ENCODE measurements at regions not wholly inside any gene's neighbourhood (a gene's known extent, or its start where the extent isn't known, plus 50 kb on each side); places are given as distances from the start of the nearest gene placed in this dataset.

DNA sequence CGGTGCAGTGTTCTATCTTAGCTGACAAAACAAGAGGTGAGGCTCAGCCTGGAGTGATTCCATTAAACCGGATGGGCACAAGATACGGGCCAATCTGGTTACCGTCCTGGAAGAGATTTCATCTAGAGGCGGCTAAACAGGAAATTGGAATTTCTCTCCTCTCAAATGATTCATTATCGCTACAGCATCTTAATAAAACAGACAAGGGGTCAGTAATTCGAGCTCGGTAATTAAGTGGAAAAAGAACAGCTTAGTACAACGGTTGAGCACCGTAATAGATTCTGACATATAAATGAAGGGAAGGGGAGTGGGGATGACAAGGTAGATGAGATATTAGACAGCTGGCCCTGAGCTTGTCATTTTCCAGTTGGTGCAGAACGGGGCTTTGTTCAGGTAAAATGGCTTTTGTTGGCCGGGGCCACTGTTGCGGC, 137.2 kb downstream of the EDN3 start:
- no peaks in the 10 kb centered on the region for H3K4me1 ChIP-seq (ENCODE audit: control insufficient read depth in 1 of 2, insufficient read depth in 2 of 2, low read length in 2 of 2)
- no peaks in the 10 kb centered on the region for H3K36me3 ChIP-seq (ENCODE audit: control insufficient read depth in 1 of 2, insufficient read depth in 2 of 2, low read length in 2 of 2)
- H3K27me3 ChIP-seq (ENCODE audit: low read depth, low read length) = peaks cover 4% of the 10 kb centered on the region
- no peaks in the 10 kb centered on the region for H3K9me3 ChIP-seq (ENCODE audit: control insufficient read depth in 1 of 2, low read length in 2 of 2)
- H3K4me3 ChIP-seq (ENCODE audit: low read depth in 1 of 2, low read length in 2 of 2) = no peak overlapping the region
- H3K27ac ChIP-seq (ENCODE audit: low read length) = no peak overlapping the region

DNA sequence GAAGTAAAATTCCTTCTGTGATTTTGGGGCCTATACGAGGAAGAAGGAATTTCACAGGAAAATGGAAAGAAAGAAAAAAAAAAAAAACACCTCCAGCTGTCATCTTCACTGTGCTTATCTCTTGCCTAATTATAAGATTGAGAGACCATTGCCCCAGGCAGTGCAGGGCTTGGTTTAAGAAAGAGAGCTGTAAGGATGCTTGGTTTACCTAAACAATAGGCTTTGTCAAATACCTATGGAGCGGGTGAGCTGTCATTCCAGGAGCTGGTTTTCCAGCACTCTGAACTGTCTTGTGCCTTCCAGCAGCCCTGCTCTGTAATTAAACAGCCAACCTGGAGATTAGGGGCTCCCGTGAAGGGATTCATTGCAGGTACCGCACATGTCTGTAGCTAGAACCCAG, 137.8 kb downstream of the EDN3 start:
- no peak overlapping the region for H3K4me3 ChIP-seq (ENCODE audit: low read depth in 1 of 2, low read length in 2 of 2)
- H3K27me3 ChIP-seq (ENCODE audit: low read depth, low read length) = peaks cover 7% of the 10 kb centered on the region
- no peak overlapping the region for H3K27ac ChIP-seq (ENCODE audit: low read length)
- no peaks in the 10 kb centered on the region for H3K9me3 ChIP-seq (ENCODE audit: control insufficient read depth in 1 of 2, low read length in 2 of 2)
- no peaks in the 10 kb centered on the region for H3K36me3 ChIP-seq (ENCODE audit: control insufficient read depth in 1 of 2, insufficient read depth in 2 of 2, low read length in 2 of 2)
- no peaks in the 10 kb centered on the region for H3K4me1 ChIP-seq (ENCODE audit: control insufficient read depth in 1 of 2, insufficient read depth in 2 of 2, low read length in 2 of 2)

DNA sequence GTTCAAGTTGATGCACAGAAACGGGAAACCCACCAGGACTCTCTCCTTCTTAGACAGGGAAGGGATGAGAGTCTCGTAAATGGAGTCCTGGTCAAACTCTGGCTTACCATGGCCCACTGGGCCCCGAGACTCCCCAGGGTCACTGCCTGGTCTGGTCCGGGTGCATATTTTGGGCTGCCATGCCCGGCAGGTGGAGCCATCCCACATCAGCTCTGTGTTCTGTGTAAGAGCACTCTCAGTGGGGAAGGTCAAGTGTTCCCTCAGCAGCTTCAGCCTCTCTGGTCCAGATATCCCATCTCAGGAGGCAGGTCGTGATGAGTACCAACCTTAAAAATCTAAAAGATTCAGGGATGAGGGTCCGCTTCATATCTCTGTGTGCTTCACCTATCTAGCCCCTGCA, 138.8 kb downstream of the EDN3 start:
- Histone ChIP-seq H3K27ac (ENCODE audit: low read length) (no peak overlapping the region), H3K36me3 (ENCODE audit: control insufficient read depth in 1 of 2, insufficient read depth in 2 of 2, low read length in 2 of 2) (no peaks in the 10 kb centered on the region), H3K4me1 (ENCODE audit: control insufficient read depth in 1 of 2, insufficient read depth in 2 of 2, low read length in 2 of 2) (no peaks in the 10 kb centered on the region), H3K27me3 (ENCODE audit: low read depth, low read length) (peaks cover 7% of the 10 kb centered on the region), H3K9me3 (ENCODE audit: control insufficient read depth in 1 of 2, low read length in 2 of 2) (no peaks in the 10 kb centered on the region), H3K4me3 (ENCODE audit: low read depth in 1 of 2, low read length in 2 of 2) (no peak overlapping the region)

DNA sequence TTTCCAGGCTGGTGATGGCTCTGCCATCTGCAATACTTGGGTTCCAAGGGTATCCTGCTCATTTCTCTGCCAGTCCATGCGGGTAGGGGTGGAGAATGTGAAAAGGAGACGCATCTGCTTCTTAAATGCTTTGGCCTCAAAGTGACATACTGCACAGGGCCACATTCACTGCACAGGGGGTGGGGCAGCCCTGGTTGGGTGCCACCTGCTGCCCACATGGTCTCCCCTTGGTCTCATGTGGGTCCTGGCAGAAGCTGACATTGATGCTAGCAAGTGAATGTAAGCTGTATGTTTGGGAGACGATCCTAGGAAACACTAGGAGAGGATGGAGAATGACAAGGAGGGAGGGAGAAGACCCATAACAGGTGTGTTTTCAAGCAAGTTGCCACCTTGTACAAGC, 140.9 kb downstream of the EDN3 start:
- no peaks in the 10 kb centered on the region for H3K36me3 ChIP-seq (ENCODE audit: control insufficient read depth in 1 of 2, insufficient read depth in 2 of 2, low read length in 2 of 2)
- H3K27ac ChIP-seq (ENCODE audit: low read length) = no peak overlapping the region
- no peaks in the 10 kb centered on the region for H3K9me3 ChIP-seq (ENCODE audit: control insufficient read depth in 1 of 2, low read length in 2 of 2)
- peaks cover 11% of the 10 kb centered on the region for H3K27me3 ChIP-seq (ENCODE audit: low read depth, low read length)
- H3K4me1 ChIP-seq (ENCODE audit: control insufficient read depth in 1 of 2, insufficient read depth in 2 of 2, low read length in 2 of 2) = no peaks in the 10 kb centered on the region
- H3K4me3 ChIP-seq (ENCODE audit: low read depth in 1 of 2, low read length in 2 of 2) = no peak overlapping the region

DNA sequence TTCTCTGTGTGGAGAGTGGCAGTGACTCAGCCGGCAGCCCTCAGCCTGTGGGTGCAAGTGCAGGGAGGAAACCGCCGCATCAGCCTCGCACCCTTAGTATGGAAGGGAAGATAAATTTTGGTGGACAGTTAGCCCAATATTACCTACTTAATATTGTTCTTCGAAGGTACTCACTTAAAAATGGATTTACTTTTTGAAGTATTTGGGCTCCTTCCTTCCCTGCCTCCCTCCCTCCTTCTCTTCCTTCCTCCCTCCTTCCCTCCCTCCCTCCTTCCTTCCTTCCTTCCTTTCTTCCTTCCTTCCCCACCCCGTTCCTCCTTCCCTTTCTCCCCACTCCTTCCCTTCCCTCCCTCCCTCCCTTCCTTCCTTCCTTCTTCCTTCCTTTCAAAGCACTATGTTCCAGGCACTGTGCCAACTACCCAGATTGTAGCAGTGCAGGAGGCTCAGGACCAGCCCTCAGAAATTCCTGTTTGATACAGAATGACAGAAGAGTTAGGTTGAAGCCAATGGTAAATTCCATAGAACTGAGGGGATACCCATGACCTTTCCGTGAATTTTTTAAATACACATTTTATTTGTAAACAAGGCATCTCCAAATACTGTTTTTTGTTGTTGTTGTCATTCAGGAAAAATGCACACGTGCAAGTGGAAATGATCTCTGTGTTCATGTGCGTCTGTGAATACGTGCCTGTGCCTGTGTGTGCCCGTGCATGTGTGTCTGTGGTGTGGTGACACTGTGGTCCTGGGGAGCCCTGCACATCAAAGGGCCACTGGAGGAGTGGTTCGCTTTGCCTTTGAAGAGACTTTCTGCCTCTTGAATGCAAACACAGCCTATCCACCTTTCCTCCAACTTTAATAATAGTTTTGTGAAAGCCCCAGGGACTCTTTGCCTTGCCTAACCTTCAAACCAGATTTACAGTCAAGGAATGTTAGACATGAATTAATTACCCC, 141.7 kb downstream of the EDN3 start:
- peaks cover 11% of the 10 kb centered on the region for H3K27me3 ChIP-seq (ENCODE audit: low read depth, low read length)
- no peaks in the 10 kb centered on the region for H3K36me3 ChIP-seq (ENCODE audit: control insufficient read depth in 1 of 2, insufficient read depth in 2 of 2, low read length in 2 of 2)
- H3K9me3 ChIP-seq (ENCODE audit: control insufficient read depth in 1 of 2, low read length in 2 of 2) = no peaks in the 10 kb centered on the region
- H3K4me3 ChIP-seq (ENCODE audit: low read depth in 1 of 2, low read length in 2 of 2) = no peak overlapping the region
- no peak overlapping the region for H3K27ac ChIP-seq (ENCODE audit: low read length)
- H3K4me1 ChIP-seq (ENCODE audit: control insufficient read depth in 1 of 2, insufficient read depth in 2 of 2, low read length in 2 of 2) = no peaks in the 10 kb centered on the region

DNA sequence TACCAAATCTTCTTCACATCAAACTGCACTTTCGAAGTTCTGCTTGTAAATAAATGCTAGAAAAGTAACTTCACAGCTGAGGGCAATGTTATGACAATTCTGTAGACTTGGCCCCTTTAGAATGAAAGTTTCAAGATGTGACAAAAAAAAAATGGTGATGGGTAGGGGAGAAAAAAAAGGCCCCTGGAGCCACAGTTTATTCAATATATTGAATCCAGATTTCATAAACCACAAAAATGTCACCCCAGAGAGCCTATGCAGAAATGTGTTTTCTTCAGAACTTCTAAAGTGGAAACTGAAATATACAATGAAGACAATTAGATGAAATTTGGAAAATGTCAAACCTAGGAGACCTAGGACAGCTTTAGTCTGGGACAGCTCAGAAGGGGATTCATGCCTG, 143.1 kb downstream of the EDN3 start:
- Histone ChIP-seq H3K4me3 (ENCODE audit: low read depth in 1 of 2, low read length in 2 of 2) (no peak overlapping the region), H3K27ac (ENCODE audit: low read length) (no peak overlapping the region), H3K36me3 (ENCODE audit: control insufficient read depth in 1 of 2, insufficient read depth in 2 of 2, low read length in 2 of 2) (no peaks in the 10 kb centered on the region), H3K27me3 (ENCODE audit: low read depth, low read length) (peaks cover 11% of the 10 kb centered on the region), H3K4me1 (ENCODE audit: control insufficient read depth in 1 of 2, insufficient read depth in 2 of 2, low read length in 2 of 2) (no peaks in the 10 kb centered on the region), H3K9me3 (ENCODE audit: control insufficient read depth in 1 of 2, low read length in 2 of 2) (no peaks in the 10 kb centered on the region)

DNA sequence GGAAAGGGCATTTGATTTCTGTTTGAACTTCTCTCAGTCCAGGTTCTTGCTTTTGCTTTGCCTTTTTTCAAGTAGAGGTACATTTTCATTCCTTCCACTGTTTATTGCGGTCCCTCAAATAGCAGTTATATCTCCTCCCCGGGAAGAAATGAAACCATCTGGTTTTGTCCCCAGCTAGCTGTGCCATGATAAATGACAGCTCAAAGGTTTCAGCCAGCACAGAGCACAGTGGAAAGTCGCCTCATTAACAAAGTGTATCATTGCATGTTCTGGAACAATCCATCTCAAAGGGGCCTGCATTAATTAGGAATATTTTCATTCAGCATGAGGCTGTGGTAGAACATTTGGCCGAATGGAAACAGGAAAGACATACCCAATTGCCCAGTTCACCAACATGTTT, 146.0 kb downstream of the EDN3 start:
- no peaks in the 10 kb centered on the region for H3K36me3 ChIP-seq (ENCODE audit: control insufficient read depth in 1 of 2, insufficient read depth in 2 of 2, low read length in 2 of 2)
- H3K27ac ChIP-seq (ENCODE audit: low read length) = no peak overlapping the region
- H3K9me3 ChIP-seq (ENCODE audit: control insufficient read depth in 1 of 2, low read length in 2 of 2) = no peaks in the 10 kb centered on the region
- no peaks in the 10 kb centered on the region for H3K4me1 ChIP-seq (ENCODE audit: control insufficient read depth in 1 of 2, insufficient read depth in 2 of 2, low read length in 2 of 2)
- no peak overlapping the region for H3K4me3 ChIP-seq (ENCODE audit: low read depth in 1 of 2, low read length in 2 of 2)
- H3K27me3 ChIP-seq (ENCODE audit: low read depth, low read length) = peaks cover 11% of the 10 kb centered on the region

DNA sequence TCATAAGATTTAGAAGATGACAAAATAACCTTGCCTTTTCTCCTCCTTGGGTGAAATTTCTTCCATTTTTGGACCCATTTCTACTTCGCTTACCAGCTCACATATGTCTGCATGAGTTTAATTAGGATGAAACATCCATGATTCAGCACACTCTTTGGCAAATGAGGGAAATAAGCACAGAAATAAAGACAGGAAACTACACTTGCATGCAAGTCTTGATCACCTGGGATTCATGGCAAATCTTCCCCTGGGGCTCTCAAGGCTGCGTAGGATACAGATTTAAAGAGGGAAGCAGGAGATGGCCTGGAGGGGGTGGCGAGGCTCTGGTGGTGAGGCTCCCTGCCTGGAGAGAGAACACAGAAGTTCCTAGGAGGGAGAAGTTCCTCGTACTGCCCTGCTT, 147.8 kb downstream of the EDN3 start:
- Histone ChIP-seq H3K9me3 (ENCODE audit: control insufficient read depth in 1 of 2, low read length in 2 of 2) (no peaks in the 10 kb centered on the region), H3K27me3 (ENCODE audit: low read depth, low read length) (peaks cover 4% of the 10 kb centered on the region)

DNA sequence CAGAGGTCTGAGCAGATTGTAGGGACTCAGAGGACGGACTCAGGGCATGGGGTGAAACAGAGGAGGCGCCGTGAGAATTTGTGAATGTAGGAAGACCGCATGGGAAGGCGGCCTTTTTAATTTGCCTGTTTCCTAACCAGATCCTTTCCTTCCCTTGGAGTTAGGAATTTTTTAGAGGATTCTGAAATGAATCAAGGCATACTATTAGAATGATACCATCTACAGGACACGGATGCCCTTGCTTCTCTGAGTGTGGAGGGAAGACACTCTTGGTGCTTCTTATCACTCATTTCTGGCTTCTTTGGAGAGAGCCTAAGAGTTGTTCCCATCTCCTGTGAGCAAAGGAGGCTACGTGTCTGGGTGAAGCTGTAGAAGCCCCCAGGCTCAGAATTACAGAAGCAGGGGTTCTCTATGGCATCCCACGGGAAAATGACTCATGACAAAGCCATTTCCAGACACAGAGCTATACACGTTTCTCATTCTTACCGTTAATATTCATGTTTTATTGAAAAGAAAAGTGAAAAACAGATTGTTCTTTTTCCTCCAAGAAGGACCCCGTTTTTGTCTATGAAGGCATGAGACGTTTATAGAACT, 148.5 kb downstream of the EDN3 start:
- Histone ChIP-seq H3K4me3 (ENCODE audit: low read depth in 1 of 2, low read length in 2 of 2) (no peak overlapping the region), H3K36me3 (ENCODE audit: control insufficient read depth in 1 of 2, insufficient read depth in 2 of 2, low read length in 2 of 2) (no peaks in the 10 kb centered on the region), H3K27me3 (ENCODE audit: low read depth, low read length) (peaks cover 4% of the 10 kb centered on the region), H3K4me1 (ENCODE audit: control insufficient read depth in 1 of 2, insufficient read depth in 2 of 2, low read length in 2 of 2) (no peaks in the 10 kb centered on the region), H3K27ac (ENCODE audit: low read length) (no peak overlapping the region), H3K9me3 (ENCODE audit: control insufficient read depth in 1 of 2, low read length in 2 of 2) (no peaks in the 10 kb centered on the region)

More for the DNA sequence above, 147.8 kb downstream of the EDN3 start:
- H3K36me3 ChIP-seq (ENCODE audit: control insufficient read depth in 1 of 2, insufficient read depth in 2 of 2, low read length in 2 of 2) = no peaks in the 10 kb centered on the region
- no peaks in the 10 kb centered on the region for H3K4me1 ChIP-seq (ENCODE audit: control insufficient read depth in 1 of 2, insufficient read depth in 2 of 2, low read length in 2 of 2)
- H3K27ac ChIP-seq (ENCODE audit: low read length) = no peak overlapping the region
- no peak overlapping the region for H3K4me3 ChIP-seq (ENCODE audit: low read depth in 1 of 2, low read length in 2 of 2)

DNA sequence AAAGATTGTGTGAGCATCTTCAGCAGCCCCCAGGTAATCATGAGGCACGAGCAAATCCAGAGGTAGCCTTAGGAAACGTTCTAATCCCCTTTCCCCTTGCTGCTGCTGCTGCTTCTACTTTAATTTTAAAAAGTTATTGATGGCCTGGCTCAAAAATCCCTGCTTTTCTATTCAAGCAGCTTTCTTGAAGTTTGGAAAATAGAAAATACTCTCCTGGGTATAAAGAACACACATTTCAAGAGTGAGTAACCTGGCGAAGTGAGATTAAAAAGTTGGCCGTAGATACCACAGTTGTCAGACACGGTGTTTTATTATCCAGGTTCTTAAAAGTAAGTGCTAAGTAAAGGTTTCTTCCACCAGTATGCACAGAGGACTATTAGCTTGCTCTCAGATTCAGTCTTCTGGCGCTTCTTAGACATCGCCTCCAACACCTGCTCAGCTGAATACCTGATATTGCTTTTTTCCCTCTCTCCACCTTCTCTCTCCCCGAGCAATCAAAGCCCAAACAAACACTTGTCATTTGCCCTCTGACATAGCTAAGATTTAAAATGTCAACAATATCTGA, 150.7 kb downstream of the EDN3 start:
- no peak overlapping the region for H3K4me3 ChIP-seq (ENCODE audit: low read depth in 1 of 2, low read length in 2 of 2)
- H3K27me3 ChIP-seq (ENCODE audit: low read depth, low read length) = no peaks in the 10 kb centered on the region
- no peak overlapping the region for H3K27ac ChIP-seq (ENCODE audit: low read length)
- H3K4me1 ChIP-seq (ENCODE audit: control insufficient read depth in 1 of 2, insufficient read depth in 2 of 2, low read length in 2 of 2) = peaks cover 4 to 5% of the 10 kb centered on the region in 2 donors
- no peaks in the 10 kb centered on the region for H3K36me3 ChIP-seq (ENCODE audit: control insufficient read depth in 1 of 2, insufficient read depth in 2 of 2, low read length in 2 of 2)
- no peaks in the 10 kb centered on the region for H3K9me3 ChIP-seq (ENCODE audit: control insufficient read depth in 1 of 2, low read length in 2 of 2)

DNA sequence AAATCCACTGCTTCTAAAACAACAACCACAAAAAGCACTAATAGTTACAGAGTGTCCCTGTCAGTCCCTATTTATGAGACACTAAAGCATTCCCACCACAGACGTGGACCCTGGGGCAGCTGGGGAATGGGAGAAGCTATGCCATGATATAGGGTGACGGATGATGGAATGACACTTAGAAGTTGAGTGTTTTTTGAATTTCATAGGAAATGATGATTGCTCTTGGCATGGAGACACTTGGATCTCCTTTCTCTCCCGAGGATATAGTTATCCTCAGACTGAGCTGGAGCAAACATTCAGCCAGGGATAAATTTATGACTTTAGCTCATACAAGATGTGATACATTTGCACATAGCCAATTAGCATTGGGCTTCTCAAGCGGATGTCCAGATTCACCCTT, 151.2 kb downstream of the EDN3 start:
- H3K27me3 ChIP-seq (ENCODE audit: low read depth, low read length) = no peaks in the 10 kb centered on the region
- peaks cover 4 to 5% of the 10 kb centered on the region in 2 donors for H3K4me1 ChIP-seq (ENCODE audit: control insufficient read depth in 1 of 2, insufficient read depth in 2 of 2, low read length in 2 of 2)
- H3K27ac ChIP-seq (ENCODE audit: low read length) = no peak overlapping the region

More for the DNA sequence above, 151.2 kb downstream of the EDN3 start:
- Histone ChIP-seq H3K4me3 (ENCODE audit: low read depth in 1 of 2, low read length in 2 of 2) (no peak overlapping the region), H3K36me3 (ENCODE audit: control insufficient read depth in 1 of 2, insufficient read depth in 2 of 2, low read length in 2 of 2) (no peaks in the 10 kb centered on the region), H3K9me3 (ENCODE audit: control insufficient read depth in 1 of 2, low read length in 2 of 2) (no peaks in the 10 kb centered on the region)

Data from muscle layer of duodenum (tissue), 2 donors.